H1 (cell line): ENCODE measurements at regions not wholly inside any gene's neighbourhood (a gene's known extent, or its start where the extent isn't known, plus 50 kb on each side); places are given as distances from the start of the nearest gene placed in this dataset.

Experiments used
- CHD7 ChIP-seq: fragments of 300-600 bp; sonication (generic); IDR thresholded peaks from 2 replicates; pipeline ENCODE4 v1.7.1; 2012; ENCODE audit warnings: low read length, moderate library complexity, mild to moderate bottlenecking, inconsistent platforms; ENCODE audit not compliant: insufficient replicate concordance

DNA sequence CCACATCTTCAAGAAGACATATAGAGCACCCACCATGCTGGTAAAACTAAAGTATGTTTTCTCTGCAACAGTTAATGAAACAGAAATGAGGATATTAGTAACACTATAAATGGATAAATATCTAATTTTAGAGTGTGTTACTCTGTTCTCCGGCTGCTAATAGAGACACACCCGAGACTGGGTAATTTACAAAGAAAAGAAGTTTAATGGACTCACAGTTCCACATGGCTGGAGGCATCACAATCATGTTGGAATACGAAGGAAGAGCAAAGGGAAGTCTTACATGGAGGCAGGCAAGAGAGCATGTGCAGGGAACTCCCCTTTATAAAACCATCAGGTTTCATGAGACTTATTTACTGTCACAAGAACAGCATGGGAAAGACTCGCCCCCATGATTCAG is 287.2 kb downstream of the SRGAP2C start (continued):
- TF ChIP-seq CHD7, result no peak
